HepG2 (cell line): ENCODE measurements at regions not wholly inside any gene's neighbourhood (a gene's known extent, or its start where the extent isn't known, plus 50 kb on each side); places are given as distances from the start of the nearest gene placed in this dataset.

ENCODE experiments used
- ATAC-seq: fragments of 200-7000 bp; cut with Tn5 transposase; 3 replicates; pipeline ENCODE4 v1.9.1; 2020; ENCODE audit warnings: mild to moderate bottlenecking, moderate library complexity
- BruUV-seq: library from RNA; stranded (reverse); fragments of 400-500 nt; replicated peaks from 2 replicates; lab custom pipeline; 2021; lab: Mats Ljungman, UMichigan
- CTCF ChIA-PET: fragments of 300-600 bp; formaldehyde crosslinking; extraction: SDS; loops from one replicate; lab custom pipeline; 2021; ENCODE audit warnings: low total read pairs, inconsistent platforms, low intra/inter-chr PET ratio; lab: Yijun Ruan, JAX
- POLR2A ChIA-PET: fragments of 350-600 bp; sonication (Branson Sonifier 250); formaldehyde crosslinking; loops from one replicate; lab custom pipeline; 2020; ENCODE audit warnings: antibody characterized with exemption, inconsistent platforms; lab: Yijun Ruan, JAX
- DNase-seq: peaks from one replicate; pipeline ENCODE4 v3.0.0-alpha.2; 2015; ENCODE audit warnings: low spot score
- FAIRE-seq: peaks from 3 replicates; lab custom pipeline; 2011; peaks lifted over from hg19 to GRCh38; lab: Jason Lieb, UNC
- H2AFZ ChIP-seq: one replicate; pipeline ENCODE4 v1.6.1; 2011; ENCODE audit warnings: low read length, inconsistent platforms
- H3K27ac ChIP-seq: fragments of 300-600 bp; 3 replicates; pipeline ENCODE4 v1.8.0; 2011; ENCODE audit warnings: mixed run types, mild to moderate bottlenecking, mixed read lengths, low read length, inconsistent platforms; ENCODE audit not compliant: insufficient read depth; ENCODE audit errors: extremely low read length
- H3K27me3 ChIP-seq, 2 experiments: fragments of 200-600 bp in 1 of 2; 2 replicates in 1 of 2; 3 replicates in 1 of 2; pipeline versions ENCODE4 v1.6.0 to v1.8.0; 2011; ENCODE audit warnings: low read length in 2 of 2, mild to moderate bottlenecking in 2 of 2, moderate library complexity in 2 of 2, inconsistent platforms in 1 of 2; ENCODE audit not compliant: insufficient read depth in 2 of 2, control insufficient read depth in 1 of 2
- H3K36me3 ChIP-seq, 2 experiments: fragments of 200-600 bp in 1 of 2; replicated peaks in 1 of 2; 2 replicates in 1 of 2; 3 replicates in 1 of 2; pipeline versions ENCODE4 v1.5.1 to v1.8.0; 2011; ENCODE audit warnings: low read length in 2 of 2, inconsistent platforms in 1 of 2; ENCODE audit not compliant: insufficient read depth in 2 of 2, control insufficient read depth in 1 of 2
- H3K4me1 ChIP-seq: 2 replicates; pipeline ENCODE4 v1.5.1; 2012; ENCODE audit warnings: low read length, inconsistent platforms; ENCODE audit not compliant: insufficient read depth
- H3K4me2 ChIP-seq: 2 replicates; pipeline ENCODE4 v1.6.0; 2011; ENCODE audit warnings: low read depth, low read length, inconsistent platforms
- H3K4me3 ChIP-seq, 3 experiments: fragments of 200-600 bp in 1 of 3; sonication (generic), shearing (Covaris generic) in 1 of 3; replicated peaks in 1 of 3; 2 replicates each; pipeline ENCODE4 v1.5.1; 2011 to 2016; ENCODE audit warnings: low read length in 3 of 3, inconsistent platforms in 2 of 3, low read depth in 2 of 3, mild to moderate bottlenecking in 2 of 3, control low read depth in 1 of 3, mixed read lengths in 1 of 3; ENCODE audit not compliant: insufficient read depth in 1 of 3
- H3K79me2 ChIP-seq: one replicate; pipeline ENCODE4 v1.6.1; 2011; ENCODE audit warnings: low read length, inconsistent platforms; ENCODE audit not compliant: insufficient read depth
- H3K9ac ChIP-seq: 2 replicates; pipeline ENCODE4 v1.6.0; 2011; ENCODE audit warnings: mild to moderate bottlenecking, low read depth, low read length, inconsistent platforms; ENCODE audit not compliant: insufficient read depth
- H3K9me3 ChIP-seq: 2 replicates; pipeline ENCODE4 v1.5.1; 2012; ENCODE audit warnings: mild to moderate bottlenecking, low read length
- H4K20me1 ChIP-seq: 2 replicates; pipeline ENCODE4 v1.6.0; 2011; ENCODE audit warnings: inconsistent platforms, mild to moderate bottlenecking, low read length, moderate library complexity; ENCODE audit not compliant: insufficient read depth
- AKNA ChIP-seq: sonication (generic); formaldehyde crosslinking; IDR thresholded peaks from 2 replicates; pipeline ENCODE4 v1.4.0; 2020; ENCODE audit warnings: missing genetic modification reagents, borderline replicate concordance
- ARNT ChIP-seq: fragments of 450-650 bp; IDR thresholded peaks from 2 replicates; pipeline ENCODE4 v1.6.1; 2017
- CAMTA2 ChIP-seq: sonication (generic); formaldehyde crosslinking; IDR thresholded peaks from 2 replicates; pipeline ENCODE4 v1.4.0; 2020; ENCODE audit warnings: mild to moderate bottlenecking, missing genetic modification reagents, borderline replicate concordance
- ESRRA ChIP-seq: sonication (generic); formaldehyde crosslinking; IDR thresholded peaks from 2 replicates; pipeline ENCODE4 v1.5.1; 2020; ENCODE audit warnings: mild to moderate bottlenecking, low read depth, missing genetic modification reagents
- FLYWCH1 ChIP-seq: sonication (generic); formaldehyde crosslinking; IDR thresholded peaks from 2 replicates; pipeline ENCODE4 v1.8.1; 2023; ENCODE audit warnings: mild to moderate bottlenecking, missing genetic modification reagents
- SP4 ChIP-seq: sonication (generic); formaldehyde crosslinking; IDR thresholded peaks from 2 replicates; pipeline ENCODE4 v1.8.1; 2023; ENCODE audit warnings: mild to moderate bottlenecking, missing genetic modification reagents
- TAF15 ChIP-seq: fragments of 200-400 bp; formaldehyde crosslinking; IDR thresholded peaks from one replicate; pipeline ENCODE4 v1.6.1; 2018; ENCODE audit warnings: mild to moderate bottlenecking, low read depth, low read length; ENCODE audit not compliant: poor library complexity, severe bottlenecking
- ZBTB20 ChIP-seq: sonication (generic); formaldehyde crosslinking; IDR thresholded peaks from 2 replicates; pipeline ENCODE4 v1.8.1; 2023; ENCODE audit warnings: missing genetic modification reagents, low read depth, mild to moderate bottlenecking, borderline replicate concordance
- ZBTB49 ChIP-seq: sonication (generic); formaldehyde crosslinking; IDR thresholded peaks from 2 replicates; pipeline ENCODE4 v1.4.0; 2020; ENCODE audit warnings: missing genetic modification reagents, borderline replicate concordance
- ZNF207 ChIP-seq: fragments of 450-650 bp; IDR thresholded peaks from 2 replicates; pipeline ENCODE4 v1.6.1; 2016; ENCODE audit warnings: antibody characterized with exemption, borderline replicate concordance
- ZNF598 ChIP-seq: sonication (generic); formaldehyde crosslinking; IDR thresholded peaks from 2 replicates; pipeline ENCODE4 v1.5.1; 2020; ENCODE audit warnings: mild to moderate bottlenecking, missing genetic modification reagents, borderline replicate concordance
- ZNF879 ChIP-seq: sonication (generic); formaldehyde crosslinking; IDR thresholded peaks from 2 replicates; pipeline ENCODE4 v1.8.1; 2023; ENCODE audit warnings: missing genetic modification reagents
- ZNF883 ChIP-seq: sonication (generic); formaldehyde crosslinking; IDR thresholded peaks from 2 replicates; pipeline ENCODE4 v1.5.1; 2020; ENCODE audit warnings: mild to moderate bottlenecking, missing genetic modification reagents; ENCODE audit errors: not compliant biosample characterization
- WGBS: methylation state at CpG from one replicate; pipeline ENCODE4 v1.1.6; 2017; ENCODE audit warnings: low lambda C conversion rate; 5-methylcytosine and 5-hydroxymethylcytosine counted together
- in situ Hi-C: cut with HindIII; loops from 2 replicates; pipeline ENCODE4 v1.10.0; 2017; ENCODE audit warnings: low pct_unique_long_range_greater_than_20kb; ENCODE audit not compliant: extremely low pct_ligation_motif_present
- intact Hi-C: fragments of 100-400 bp; cut with micrococcal nuclease; formaldehyde crosslinking; loops from one replicate; pipeline ENCODE4 v1.10.0; 2022; ENCODE audit not compliant: unreplicated experiment

GRCh38 chr2:42979870-42980763, 187.7 kb upstream of the HAAO start:
- Histone ChIP-seq H3K27me3 (no peaks in the 10 kb centered on the region), H3K36me3 (no peaks in the 10 kb centered on the region), H3K79me2 (no peaks in the 10 kb centered on the region), H3K4me1 (peaks cover 98% of the 10 kb centered on the region), H4K20me1 (no peaks in the 10 kb centered on the region), H3K4me3 (peak overlapping the region in 1 of 3 experiments; percentile 38; a peak in 2 of 6 replicates), H3K27ac (peak overlapping the region; percentile 93), H2AFZ (no peak overlapping the region), H3K9me3 (no peaks in the 10 kb centered on the region), H3K4me2 (peak overlapping the region; percentile 58), H3K9ac (peak overlapping the region; percentile 71)
- FAIRE-seq (peak; percentile 99), ATAC-seq (peak; percentile 59; the same call in 2 of the 3 replicates), DNase-seq (no peak)
- BruUV-seq: no TSS peak
- ChIA-PET POLR2A (interaction anchor here (0.6 to 12.9 kb wide), 49 partner anchors 8 to 444 kb away, joined by 3 to 555 read pairs (median 6); partner anchors contain the start of genes HAAO and ZFP36L2), CTCF (interaction anchor here (1.3 to 1.4 kb wide), 2 partner anchors 33 to 42 kb away, joined by 4 to 9 read pairs; no protein-coding TSS in a partner anchor)
- in situ Hi-C loops: loop anchor here (5.0 kb wide), 3 partner anchors 42 to 247 kb away; partner anchors contain the start of gene ZFP36L2
- intact Hi-C loops: loop anchor here (1.0 to 10.0 kb wide), 10 partner anchors 7 to 562 kb away; no protein-coding TSS in a partner anchor
- WGBS: 50% methylated on average over 16 of the region's 16 CpGs
- TF ChIP-seq FLYWCH1 (CRISPR knock-in tag): peak; percentile 80; the same call in 1 of the 2 replicates
- 0 out of 2 replicates have a peak, but pooled peaks have one; percentile 16 for TF ChIP-seq ZBTB49 (CRISPR knock-in tag)
- TF ChIP-seq AKNA (CRISPR knock-in tag): no peak
- no peak for TF ChIP-seq TAF15
- peak; percentile 43 for TF ChIP-seq ZNF883 (CRISPR knock-in tag)
- TF ChIP-seq CAMTA2 (CRISPR knock-in tag): 0 out of 2 replicates have a peak, but pooled peaks have one; percentile 64
- peak; percentile 75; the same call in 1 of the 2 replicates for TF ChIP-seq SP4 (CRISPR knock-in tag)
- TF ChIP-seq ZNF598 (CRISPR knock-in tag): peak; percentile 84; the same call in 1 of the 2 replicates
- no peak for TF ChIP-seq ZNF207
- TF ChIP-seq ESRRA (CRISPR knock-in tag): peak; percentile 64; the same call in 1 of the 2 replicates
- no peak for TF ChIP-seq ZNF879
- TF ChIP-seq ARNT: no peak
- TF ChIP-seq ZBTB20 (CRISPR knock-in tag): peak; percentile 69; the same call in 1 of the 2 replicates
